Left hindlimb (tissue), 1 donor: ENCODE measurements at regions not wholly inside any gene's neighbourhood (a gene's known extent, or its start where the extent isn't known, plus 50 kb on each side); places are given as distances from the start of the nearest gene placed in this dataset.

Experiments
- DNase-seq: peaks from one replicate; pipeline ENCODE4 v3.0.0-alpha.2; 2018

DNA sequence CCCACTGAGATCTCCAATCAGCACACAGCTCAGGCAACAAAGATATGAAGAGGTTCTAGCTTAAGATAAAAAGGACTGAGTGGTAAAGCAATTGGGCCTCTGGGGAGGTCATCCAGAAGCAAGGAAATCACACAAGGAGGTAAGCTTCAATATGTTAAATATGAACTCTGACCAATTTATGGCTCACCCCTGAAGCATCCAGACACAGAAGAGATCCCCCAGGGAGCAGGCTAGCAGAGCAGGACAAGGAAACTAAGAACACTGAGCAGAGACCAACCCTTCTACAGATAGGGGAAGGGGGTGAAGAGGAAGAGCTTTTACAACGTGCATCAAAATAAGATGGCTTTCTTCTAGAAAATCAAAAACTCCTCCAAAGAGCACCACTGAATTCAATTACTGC lies 616.2 kb downstream of the DNAH5 start:
- DNase-seq, result no peak

DNA sequence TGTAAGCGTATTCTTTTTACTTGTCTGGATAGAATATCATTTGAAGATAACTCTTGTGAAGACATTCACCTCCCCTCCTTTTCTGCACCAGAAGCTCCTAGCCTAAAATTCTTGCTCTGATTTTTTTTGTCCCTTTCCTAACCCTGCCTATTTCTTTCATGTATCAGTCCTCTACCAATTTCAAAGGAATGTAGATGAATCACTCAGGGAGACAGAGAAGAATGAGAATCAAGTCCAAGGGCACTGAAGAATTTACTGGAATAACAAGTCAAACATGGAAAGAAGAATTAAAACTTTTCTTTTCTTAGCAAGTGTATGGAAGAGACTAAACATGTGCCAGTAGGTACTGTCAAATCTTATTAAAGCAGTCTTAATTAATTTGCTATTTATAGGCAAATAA lies 618.7 kb downstream of the DNAH5 start:
- DNase-seq, result no peak

DNA sequence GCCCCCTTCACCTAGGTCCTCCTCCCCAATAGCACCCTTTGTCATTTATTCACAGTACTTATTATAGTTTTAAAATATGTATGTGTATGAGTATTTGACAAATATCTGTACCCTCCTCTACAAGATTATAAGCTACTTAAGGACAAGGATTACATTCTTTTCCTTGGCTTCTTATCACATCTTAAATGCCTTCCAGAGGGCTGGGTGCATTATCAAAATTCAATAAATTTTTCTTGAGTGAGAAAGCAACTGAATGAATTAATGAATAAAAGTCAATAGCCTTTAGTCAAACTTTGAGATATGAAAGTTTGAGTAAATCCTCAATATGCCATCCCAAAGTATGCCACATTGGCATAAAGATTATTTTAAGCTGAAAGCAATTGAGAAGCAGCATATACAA lies 621.7 kb downstream of the DNAH5 start:
- DNase-seq, result no peak

DNA sequence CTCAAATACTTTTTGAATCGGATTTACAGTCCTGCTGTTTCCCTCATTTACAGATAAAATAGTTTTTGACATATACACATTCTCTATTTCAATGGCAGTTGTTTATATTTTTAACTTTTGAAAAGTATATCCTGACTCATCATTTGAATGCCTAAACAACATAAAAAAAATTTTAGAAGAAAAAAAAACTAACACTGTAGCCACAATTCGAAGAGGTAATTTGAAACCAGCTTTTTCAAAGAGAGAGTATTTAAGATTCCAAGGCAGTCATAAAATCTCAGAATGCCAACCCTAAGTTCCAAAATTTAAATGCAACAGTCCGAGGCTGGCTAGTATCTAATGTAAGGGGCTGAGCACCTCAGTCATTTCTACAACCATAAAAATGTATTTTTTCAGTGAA lies 626.8 kb downstream of the DNAH5 start:
- DNase-seq, result no peak

DNA sequence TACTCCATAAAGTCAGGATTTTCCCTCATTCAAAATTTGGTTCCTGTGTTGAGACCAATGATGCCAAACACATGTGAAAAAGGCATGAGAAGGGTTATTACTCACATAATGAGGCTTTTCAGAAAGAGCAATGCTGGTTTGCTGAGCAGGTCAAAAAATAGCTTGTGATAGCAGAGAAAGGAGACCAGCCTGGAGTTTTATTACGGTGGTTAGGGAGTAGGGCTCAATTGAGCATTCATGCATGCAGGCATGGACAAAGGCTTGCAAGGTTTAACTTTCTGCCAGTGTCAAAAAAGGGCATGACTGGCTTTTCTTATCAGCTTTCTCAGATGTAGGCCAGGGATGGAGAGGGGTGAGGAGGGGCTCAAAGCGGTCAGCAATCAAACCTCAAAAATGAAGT lies 628.3 kb downstream of the DNAH5 start:
- DNase-seq, result no peak

DNA sequence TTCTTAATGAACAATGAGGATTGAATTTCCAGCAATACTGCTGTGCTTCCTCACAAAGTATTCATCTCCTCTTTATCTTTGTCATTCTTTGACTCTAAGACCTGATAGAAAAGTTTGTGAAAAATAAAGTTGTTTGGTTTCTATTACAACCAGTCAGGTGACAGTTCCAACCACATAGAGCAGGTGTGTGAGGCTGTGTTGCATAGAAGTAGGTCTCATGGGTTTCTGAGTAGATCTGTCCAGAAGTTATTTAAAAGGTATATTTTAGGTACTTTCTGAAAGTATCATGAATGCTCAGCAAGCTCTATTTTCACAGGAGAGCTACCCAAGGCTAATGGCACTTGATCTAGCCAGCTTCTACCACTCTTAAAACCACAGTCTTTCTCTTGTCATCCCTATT lies 637.0 kb downstream of the DNAH5 start:
- DNase-seq, result no peak

DNA sequence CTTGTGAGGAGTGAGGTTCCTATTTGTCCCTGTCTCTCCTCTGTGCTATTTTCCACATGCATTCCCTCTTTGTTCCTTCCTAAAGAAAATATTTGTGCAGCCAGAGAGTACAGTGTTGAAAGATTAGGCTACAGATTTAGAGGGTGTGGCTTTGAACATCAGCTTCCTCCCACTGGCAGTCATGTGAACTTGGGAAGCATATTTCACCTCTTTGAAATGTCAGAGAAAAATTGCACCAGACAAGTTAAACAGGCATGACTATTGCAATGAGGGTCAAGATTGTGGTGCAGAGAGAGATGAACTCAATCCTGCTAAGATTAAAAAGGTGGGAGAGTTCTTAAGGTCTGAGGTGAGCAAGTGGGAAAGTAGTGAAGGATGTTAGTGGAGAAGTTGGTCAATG lies 641.0 kb downstream of the DNAH5 start:
- no peak for DNase-seq

DNA sequence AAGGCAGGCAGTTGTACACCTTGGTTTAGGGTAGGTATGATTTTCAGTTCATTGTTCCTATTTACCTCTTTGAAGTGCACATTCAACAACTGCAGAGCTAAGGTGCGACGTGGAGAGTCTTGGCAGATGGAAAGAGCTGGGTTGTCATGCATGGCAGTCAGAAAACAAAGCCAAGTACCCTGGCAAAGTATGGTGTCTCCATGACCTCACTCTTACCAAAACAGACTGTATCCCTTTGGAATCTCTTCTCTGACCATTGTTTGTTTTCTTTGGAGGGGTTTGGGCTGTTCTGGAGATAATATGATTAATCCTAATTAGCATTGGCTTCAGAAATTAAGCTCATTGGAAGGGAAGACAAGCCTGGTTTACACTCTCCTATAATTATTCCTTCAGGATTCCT lies 665.7 kb downstream of the DNAH5 start:
- no peak for DNase-seq

DNA sequence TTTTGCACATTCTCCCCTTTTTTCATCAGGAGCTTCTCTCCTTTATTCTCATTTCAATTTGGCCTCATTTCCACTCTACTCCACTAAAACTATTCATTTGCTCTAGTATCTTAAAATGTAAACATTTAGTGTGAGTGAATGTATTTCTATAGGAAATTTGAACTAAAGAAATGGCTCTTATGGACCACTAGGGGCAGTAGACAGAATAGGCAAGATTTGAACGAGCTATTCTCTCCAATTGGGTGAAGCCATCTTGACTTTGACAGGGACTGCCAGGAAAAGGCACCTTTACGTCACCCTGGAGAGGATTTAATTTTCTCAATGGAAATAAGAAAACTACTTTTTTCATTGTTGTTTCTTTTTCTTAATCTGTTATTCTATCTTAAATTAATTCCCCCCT lies 666.3 kb downstream of the DNAH5 start:
- no peak for DNase-seq

DNA sequence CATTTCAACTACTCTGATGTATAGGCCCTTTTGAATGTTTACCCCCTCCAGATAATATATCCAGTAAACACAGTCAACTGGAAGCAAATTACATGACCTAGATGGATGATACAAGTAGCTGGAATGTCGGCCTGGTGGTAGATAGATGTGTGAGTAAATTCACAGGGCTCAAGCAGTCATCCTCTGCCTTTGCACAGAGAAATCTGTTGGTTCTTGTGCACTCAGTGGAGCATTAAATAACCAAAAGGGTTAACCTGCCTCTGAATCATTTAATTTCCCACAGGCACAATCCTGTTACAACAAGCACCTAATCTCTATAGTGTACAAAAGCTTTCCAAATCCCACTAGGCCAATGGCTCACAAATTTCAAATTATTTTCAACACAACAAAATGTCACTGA lies 668.3 kb downstream of the DNAH5 start:
- DNase-seq, result no peak

DNA sequence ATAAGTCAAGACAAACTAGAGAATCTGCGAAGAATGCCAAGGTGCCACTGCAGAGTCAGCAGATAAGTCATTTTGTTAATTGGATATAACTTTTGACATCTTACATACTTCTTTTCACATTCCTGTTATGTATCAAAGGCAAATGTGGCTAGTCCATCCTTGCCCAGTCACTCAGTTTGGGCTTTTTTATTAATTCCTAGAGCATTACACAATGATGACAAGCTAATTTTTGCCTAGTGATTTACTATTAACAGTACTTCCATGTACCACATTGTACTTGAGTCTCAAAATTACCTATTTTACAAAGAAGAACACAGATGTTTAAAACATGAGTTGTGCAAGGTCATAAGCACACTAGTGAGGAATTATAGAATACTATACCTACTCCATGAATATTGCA lies 680.8 kb downstream of the DNAH5 start:
- no peak for DNase-seq

DNA sequence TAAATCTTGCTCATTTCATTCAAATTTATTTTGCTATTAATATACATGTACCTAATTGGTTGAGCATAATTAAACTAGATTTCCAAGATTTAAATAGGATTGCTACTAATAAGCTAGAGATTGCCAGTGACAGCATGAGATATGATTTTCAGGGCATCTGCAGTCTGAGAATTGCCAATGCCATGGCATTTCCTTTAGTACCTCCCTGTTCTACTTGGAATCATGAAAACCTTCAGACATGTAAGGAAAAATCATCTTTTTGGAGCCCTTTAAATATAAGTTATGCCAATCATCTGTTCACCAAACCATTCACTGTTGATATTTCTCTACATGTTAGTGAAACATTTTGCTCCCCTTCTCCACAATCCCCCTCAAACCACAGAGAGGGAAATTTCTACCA lies 691.4 kb downstream of the DNAH5 start:
- DNase-seq, result no peak

DNA sequence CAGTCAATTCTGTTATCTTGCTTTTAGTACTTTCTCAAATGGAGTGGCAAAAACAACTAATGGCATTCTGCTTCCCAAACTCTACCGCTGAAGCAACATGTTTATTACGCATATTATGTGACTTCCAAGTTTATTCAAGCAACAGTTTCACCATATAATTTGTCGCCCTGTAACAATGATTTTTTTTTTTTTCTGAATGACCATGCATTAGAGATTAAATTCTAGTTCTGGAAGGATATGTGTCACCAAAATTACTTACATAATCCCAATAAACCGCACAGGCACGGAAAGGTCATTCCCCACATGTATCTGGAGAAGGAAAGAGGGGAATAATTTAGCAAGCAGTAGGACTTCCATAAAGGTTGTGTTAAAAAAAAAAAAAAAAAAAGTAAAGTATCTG lies 691.8 kb downstream of the DNAH5 start:
- DNase-seq, result no peak

DNA sequence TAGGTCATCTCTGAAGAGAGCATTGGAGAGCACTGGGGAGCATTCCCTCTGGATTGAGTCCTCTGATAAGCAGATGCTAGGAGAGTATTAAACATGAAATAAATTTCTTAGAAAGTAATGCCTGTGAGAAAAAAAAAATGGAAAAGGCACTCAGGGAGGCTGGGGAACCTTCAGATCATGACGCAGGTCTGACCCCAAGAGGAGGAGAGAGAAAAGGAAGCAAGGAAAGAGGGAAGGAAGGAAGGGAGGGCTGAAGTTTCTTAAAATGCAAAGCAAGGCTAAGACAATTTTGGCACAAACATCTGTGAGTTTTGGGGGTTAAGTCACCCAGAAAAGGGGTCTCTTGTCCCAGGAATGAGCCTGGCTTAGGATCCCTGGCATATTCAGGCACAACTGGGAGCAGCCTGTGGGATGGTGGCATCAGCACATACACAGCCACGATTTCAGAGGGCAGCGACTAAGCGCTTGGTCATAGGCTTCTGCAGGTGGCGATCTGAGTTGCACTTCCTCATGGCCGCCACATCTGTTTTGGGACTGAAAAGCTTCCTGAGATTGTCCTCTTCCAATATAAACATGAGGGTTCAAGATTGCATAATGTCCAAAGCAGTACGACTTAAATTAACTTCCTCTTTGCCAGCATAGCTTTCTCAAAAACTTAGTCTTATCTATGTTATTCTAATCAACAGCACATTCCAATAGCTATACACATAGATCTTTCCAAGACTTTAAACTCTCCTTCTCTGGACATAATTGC lies 692.7 kb downstream of the DNAH5 start:
- no peak for DNase-seq

DNA sequence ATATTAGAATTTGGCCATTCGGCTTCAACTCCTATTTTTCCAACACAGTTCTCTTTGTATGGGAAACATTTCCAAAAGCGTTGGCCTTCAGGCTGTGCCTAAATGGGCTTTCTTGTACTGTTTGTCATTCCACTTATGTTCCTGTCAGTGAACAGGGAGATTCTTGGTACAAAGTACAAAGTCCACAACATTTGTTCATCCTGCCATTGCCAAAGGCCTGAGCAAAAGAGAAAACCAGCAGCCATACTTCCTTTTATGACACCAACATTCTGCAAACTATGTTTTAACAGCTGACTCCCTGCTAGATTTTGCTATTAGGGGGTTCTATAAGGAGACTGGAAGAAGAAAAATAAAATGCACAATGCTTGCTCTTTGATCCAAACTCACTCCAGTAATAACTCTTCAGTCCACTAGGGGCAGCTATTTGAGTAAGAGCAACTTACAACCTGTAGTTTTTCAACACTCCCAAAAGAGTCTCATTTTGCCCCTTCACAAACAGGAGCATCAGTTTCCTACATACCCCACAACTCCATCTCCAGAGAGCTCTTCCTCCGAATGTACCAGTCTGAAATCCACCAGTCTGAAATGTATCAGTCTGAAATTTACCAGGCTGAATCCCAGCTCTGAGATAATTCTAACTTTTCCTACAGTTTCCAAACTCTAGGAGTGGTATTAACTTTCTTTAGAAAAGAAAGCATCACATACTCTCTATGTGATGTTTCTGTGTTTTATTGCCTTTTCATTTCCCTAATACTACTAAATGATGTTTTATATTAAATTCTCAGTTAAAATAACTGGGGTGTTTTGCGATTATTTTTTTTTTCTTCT lies 693.8 kb downstream of the DNAH5 start:
- no peak for DNase-seq

DNA sequence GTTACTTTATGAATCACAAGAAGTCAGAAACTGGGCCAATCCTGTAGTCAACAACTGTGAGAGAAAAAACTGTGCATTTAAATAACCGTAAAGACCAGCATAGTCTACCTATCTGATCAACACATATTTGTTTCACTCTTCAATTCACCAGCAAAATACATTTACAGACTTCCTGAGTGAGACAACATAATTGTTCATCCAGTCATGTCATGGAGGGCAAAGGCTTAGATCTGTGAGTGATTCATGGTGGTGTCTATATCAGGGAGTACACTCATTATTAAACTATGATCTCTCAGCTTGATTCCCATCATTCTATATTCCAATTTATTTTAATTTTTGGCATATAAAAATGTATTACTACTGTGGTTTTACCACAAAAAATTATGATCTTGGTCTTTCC lies 694.6 kb downstream of the DNAH5 start:
- DNase-seq, result no peak

DNA sequence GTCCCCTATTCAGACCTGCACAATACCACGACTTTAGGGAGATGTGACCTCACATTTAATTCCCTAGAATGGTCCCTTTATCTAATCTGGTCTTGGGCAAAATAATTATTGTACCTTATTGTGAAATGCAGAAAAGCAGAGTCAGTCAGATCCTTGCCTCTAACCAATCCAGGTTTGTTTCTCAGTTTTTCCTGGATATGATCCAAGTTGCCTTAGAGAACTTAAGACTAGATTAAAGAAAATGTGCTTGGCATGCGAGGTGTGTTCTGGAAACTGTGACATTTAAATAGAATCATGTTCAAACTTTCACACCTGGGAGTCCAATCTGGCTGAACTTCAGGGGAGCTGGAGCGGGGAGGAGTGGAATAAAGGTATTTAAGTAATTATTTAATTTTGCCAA lies 696.2 kb downstream of the DNAH5 start:
- no peak for DNase-seq

DNA sequence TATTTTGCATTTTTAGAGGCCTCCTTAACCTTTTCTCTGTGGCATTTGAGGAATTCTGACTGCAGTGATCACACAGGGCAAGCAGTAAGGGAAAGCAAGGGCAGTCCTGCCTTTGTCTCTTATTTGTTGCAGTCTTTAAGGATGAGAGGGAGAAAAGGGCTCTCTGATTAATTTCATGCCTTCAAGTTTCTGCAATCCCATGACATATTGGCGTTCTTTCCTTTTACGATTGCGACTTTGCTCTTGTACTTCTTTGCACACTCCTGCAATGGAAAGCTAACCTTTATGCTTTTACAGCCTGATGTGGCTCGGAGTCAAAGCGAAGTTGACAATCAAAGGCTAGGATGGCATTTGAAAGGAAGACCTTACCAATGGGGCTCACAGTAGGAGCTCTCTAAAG lies 698.4 kb downstream of the DNAH5 start:
- no peak for DNase-seq

DNA sequence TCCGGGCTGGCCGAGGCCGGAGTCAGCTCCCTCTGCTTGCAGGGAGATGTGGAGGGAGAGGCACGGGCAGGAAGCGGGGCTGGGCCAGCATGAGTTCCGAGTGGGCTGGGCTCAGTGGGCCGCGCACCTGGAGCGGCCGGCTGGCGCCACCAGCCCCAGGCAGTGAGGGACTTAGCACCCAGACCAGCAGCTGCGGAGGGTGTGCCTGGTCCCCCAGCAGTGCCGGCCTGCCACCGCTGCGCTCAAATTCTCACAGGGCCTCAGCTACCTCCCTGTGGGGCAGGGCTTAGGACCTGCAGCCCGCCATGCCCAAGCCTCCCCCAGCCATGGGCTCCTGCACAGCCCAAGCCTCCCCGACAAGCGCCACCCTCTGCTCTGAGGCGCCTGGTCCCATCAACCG lies 700.3 kb downstream of the DNAH5 start:
- no peak for DNase-seq

DNA sequence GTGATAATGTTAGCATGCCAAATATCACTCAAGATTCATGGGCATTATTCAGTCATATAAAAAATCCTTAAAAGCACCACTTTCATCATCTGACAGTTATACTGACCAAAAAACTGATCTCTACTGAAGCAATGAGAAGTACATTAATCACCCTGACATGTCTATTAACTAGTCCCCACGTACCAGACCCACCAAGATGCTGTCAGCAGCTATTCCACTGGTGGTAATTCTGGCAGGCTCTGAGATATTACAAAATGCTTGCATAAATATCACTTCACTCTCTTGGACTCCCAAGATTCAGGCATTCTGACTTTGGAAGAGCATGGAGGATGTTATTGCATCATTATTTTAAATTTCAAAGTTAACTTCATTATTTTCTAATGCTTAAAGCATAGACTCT lies 717.0 kb downstream of the DNAH5 start:
- no peak for DNase-seq

DNA sequence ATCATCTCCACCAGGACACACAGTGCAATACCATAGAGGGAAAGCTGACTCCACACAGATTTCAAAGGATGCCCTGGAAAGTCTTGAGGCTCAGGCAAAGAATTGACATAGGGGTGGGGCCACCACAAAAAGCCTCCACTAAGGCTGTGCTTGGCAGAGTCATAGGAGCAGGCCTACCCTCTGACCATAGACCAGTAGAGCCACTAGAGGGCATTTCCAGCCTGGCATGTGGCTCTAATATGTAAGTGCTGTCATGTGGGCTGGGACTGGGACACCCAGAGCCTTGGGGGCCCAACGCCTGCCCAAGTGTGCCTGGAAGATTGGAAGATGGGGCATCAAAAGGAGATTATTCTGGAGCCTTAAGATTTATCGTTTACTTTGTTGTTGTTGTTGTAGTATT lies 726.0 kb downstream of the DNAH5 start:
- DNase-seq, result no peak

DNA sequence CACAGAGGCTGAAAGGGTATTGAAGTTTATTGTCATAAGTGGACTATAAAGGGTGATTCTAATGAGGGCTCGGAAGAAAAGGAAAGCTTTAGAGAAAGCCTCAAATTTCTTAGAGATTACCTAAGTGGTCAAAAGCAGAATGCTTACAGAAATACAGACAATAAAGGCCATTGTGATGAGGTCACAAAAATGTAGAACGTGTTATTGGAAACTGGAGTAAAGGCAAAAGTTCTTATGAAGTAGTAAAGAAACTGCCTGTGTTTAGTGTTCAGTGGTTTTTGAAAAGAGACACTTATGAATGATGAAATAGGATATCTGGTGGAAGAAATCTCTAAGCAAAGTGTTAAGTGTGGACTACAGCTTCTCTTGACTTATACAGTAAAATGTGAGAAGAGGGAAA lies 726.9 kb downstream of the DNAH5 start:
- DNase-seq, result no peak

DNA sequence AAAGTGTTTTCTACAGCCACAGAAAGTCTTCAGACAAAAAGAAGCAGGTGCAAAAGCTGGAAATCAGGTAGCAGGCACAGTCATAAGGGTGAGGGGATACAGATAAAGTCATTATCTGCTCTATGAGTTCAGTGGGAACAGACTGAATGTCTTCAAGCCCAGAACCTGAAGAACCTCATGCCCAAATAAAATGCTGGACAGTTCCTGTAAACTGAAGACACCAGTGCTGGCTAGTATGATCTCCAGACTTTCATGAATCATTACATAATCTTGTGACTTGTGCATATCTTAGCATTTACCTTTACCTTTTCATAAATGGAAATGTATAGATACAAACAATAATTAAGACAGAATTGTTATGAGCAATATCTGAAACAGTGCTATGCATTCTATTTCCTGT lies 728.7 kb downstream of the DNAH5 start:
- DNase-seq, result no peak

DNA sequence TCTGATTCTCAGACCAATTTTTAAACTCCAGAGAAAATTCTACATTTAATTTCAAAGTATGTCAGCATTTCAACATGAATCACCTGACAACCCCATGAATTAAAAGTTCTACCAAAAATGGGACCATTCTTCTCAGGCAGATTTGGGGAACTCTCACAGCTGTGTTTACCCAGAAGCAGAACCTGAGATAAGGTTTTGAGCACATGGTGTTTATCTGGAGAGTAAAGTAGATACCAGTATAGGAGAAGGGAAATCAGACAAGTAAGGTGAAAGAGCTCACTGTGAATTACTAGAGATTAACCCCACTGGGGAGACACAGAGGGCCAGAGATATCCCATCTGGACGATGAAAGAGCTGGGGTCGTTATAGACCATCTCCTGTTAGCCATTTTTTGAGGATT lies 729.1 kb downstream of the DNAH5 start:
- no peak for DNase-seq

DNA sequence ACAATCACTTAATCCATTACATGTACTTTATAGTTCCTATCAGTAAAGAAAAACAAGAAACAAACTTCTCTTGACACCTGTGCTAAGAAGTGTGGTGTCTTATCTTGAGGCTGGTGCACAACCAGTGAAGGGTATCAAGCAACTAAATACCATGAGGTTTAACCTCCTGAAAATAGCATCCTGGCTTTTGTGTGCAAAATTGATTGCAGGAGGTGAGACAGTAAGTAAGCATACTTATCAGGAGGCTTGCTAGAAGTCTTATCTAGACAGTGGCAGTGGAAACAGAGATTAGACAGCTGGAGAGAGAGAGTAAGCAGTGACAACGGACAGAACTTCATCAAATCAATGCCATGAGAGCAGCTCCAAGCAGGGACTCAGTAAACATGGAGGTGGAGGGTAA lies 730.3 kb downstream of the DNAH5 start:
- no peak for DNase-seq
